HG03060 (cell line): ENCODE measurements at regions not wholly inside any gene's neighbourhood (a gene's known extent, or its start where the extent isn't known, plus 50 kb on each side); places are given as distances from the start of the nearest gene placed in this dataset.

Experiments used
- ATAC-seq: cut with Tn5 transposase; IDR thresholded peaks from one replicate; pipeline ENCODE4 v1.9.1; 2021; ENCODE audit warnings: low read depth, moderate number of reproducible peaks; ENCODE audit not compliant: unreplicated experiment

GRCh38 chr3:34008836-34009809 lies 210.7 kb downstream of the PDCD6IP start:
- ATAC-seq, result no peak

- ATAC-seq, result no peak
These were observed 213.0 kb downstream of the PDCD6IP start for GRCh38 chr3:34011171-34012101.

- ATAC-seq, result no peak
These were observed 213.7 kb downstream of the PDCD6IP start for GRCh38 chr3:34012102-34012461.

GRCh38 chr3:34013818-34014570 lies 215.6 kb downstream of the PDCD6IP start:
- no peak for ATAC-seq

- no peak for ATAC-seq
These were observed 217.0 kb downstream of the PDCD6IP start for GRCh38 chr3:34015204-34016142.

- no peak for ATAC-seq
These were observed 218.6 kb downstream of the PDCD6IP start for GRCh38 chr3:34016925-34017587.

GRCh38 chr3:34017757-34018156 lies 219.3 kb downstream of the PDCD6IP start:
- no peak for ATAC-seq

- ATAC-seq, result no peak
These were observed 220.7 kb downstream of the PDCD6IP start for GRCh38 chr3:34019158-34019557.

- no peak for ATAC-seq
These were observed 221.7 kb downstream of the PDCD6IP start for GRCh38 chr3:34020170-34020569.

- ATAC-seq, result no peak
These were observed 222.6 kb downstream of the PDCD6IP start for GRCh38 chr3:34020726-34021680.

- ATAC-seq, result no peak
These were observed 223.7 kb downstream of the PDCD6IP start for GRCh38 chr3:34022147-34022546.

- ATAC-seq, result no peak
These were observed 226.2 kb downstream of the PDCD6IP start for GRCh38 chr3:34024447-34025240.

GRCh38 chr3:34033839-34034238 lies 235.4 kb downstream of the PDCD6IP start:
- no peak for ATAC-seq

GRCh38 chr3:34034840-34035239 lies 236.4 kb downstream of the PDCD6IP start:
- ATAC-seq, result no peak

GRCh38 chr3:34035775-34036174 lies 237.3 kb downstream of the PDCD6IP start:
- ATAC-seq, result no peak

- no peak for ATAC-seq
These were observed 238.8 kb downstream of the PDCD6IP start for GRCh38 chr3:34037260-34037659.

- no peak for ATAC-seq
These were observed 239.7 kb downstream of the PDCD6IP start for GRCh38 chr3:34038131-34038530.
